HG03439 (cell line): ENCODE measurements at regions not wholly inside any gene's neighbourhood (a gene's known extent, or its start where the extent isn't known, plus 50 kb on each side); places are given as distances from the start of the nearest gene placed in this dataset.

Source experiments
- ATAC-seq: cut with Tn5 transposase; IDR thresholded peaks from one replicate; pipeline ENCODE4 v1.9.1; 2021; ENCODE audit warnings: mild to moderate bottlenecking, moderate library complexity; ENCODE audit not compliant: unreplicated experiment

- no peak for ATAC-seq
These were observed 119.6 kb downstream of the BTC start for GRCh38 chr4:74674750-74675149.

GRCh38 chr4:74675673-74676279 lies 118.5 kb downstream of the BTC start:
- peak; percentile 69 for ATAC-seq

GRCh38 chr4:74682567-74683359 lies 111.6 kb downstream of the BTC start:
- no peak for ATAC-seq

GRCh38 chr4:74692972-74693371 lies 101.4 kb downstream of the BTC start:
- ATAC-seq = no peak
